Neural cell (in vitro differentiated cells): ENCODE measurements at regions not wholly inside any gene's neighbourhood (a gene's known extent, or its start where the extent isn't known, plus 50 kb on each side); places are given as distances from the start of the nearest gene placed in this dataset.

Experiments
- H2AFZ ChIP-seq: fragments of 200-600, 300-800 bp; sonication (generic), shearing (Covaris generic); 2 replicates; pipeline ENCODE4 v1.6.0; 2014; ENCODE audit warnings: low read depth, mild to moderate bottlenecking, antibody characterized with exemption, low read length, moderate library complexity
- H3F3A ChIP-seq: fragments of 200-600 bp; shearing (Covaris generic); 2 replicates; pipeline ENCODE4 v1.6.1; 2016; ENCODE audit warnings: mild to moderate bottlenecking, moderate library complexity, mixed read lengths, antibody characterized with exemption, low read length; ENCODE audit not compliant: insufficient read depth, poor library complexity, severe bottlenecking
- H3K27ac ChIP-seq: fragments of 200-600, 300-800 bp; sonication (generic), shearing (Covaris generic); 2 replicates; pipeline ENCODE4 v1.5.1; 2014; ENCODE audit warnings: mild to moderate bottlenecking, low read length, moderate library complexity
- H3K27me3 ChIP-seq: fragments of 300-800, 200-600 bp; sonication (generic), shearing (Covaris generic); 2 replicates; pipeline ENCODE4 v1.6.0; 2014; ENCODE audit warnings: mild to moderate bottlenecking, low read depth, low read length, moderate library complexity; ENCODE audit not compliant: insufficient read depth
- H3K36me3 ChIP-seq: fragments of 300-800, 200-600 bp; sonication (generic), shearing (Covaris generic); 2 replicates; pipeline ENCODE4 v1.5.1; 2014; ENCODE audit warnings: mild to moderate bottlenecking, antibody characterized with exemption, low read length, moderate library complexity; ENCODE audit not compliant: insufficient read depth
- H3K4me2 ChIP-seq: fragments of 300-800, 200-600 bp; sonication (generic), shearing (Covaris generic); 2 replicates; pipeline ENCODE4 v1.6.0; 2014; ENCODE audit warnings: mild to moderate bottlenecking, low read length
- H3K4me3 ChIP-seq: fragments of 300-800, 200-600 bp; sonication (generic), shearing (Covaris generic); 2 replicates; pipeline ENCODE4 v1.5.1; 2014; ENCODE audit warnings: mild to moderate bottlenecking, low read length, moderate library complexity
- H3K79me2 ChIP-seq: fragments of 200-600 bp; shearing (Covaris generic); replicated peaks from 2 replicates; pipeline ENCODE4 v1.6.0; 2014; ENCODE audit warnings: mild to moderate bottlenecking, low read length, moderate library complexity; ENCODE audit not compliant: insufficient read depth
- H3K9ac ChIP-seq: fragments of 300-800, 200-600 bp; sonication (generic), shearing (Covaris generic); 2 replicates; pipeline ENCODE4 v1.6.1; 2016; ENCODE audit warnings: mild to moderate bottlenecking, low read length, mixed read lengths
- H3K9me2 ChIP-seq: fragments of 200-600 bp; shearing (Covaris generic); 2 replicates; pipeline ENCODE4 v1.6.1; 2016; ENCODE audit warnings: mild to moderate bottlenecking, low read length, mixed read lengths; ENCODE audit not compliant: insufficient read depth
- H3K9me3 ChIP-seq: fragments of 200-600, 300-800 bp; sonication (generic), shearing (Covaris generic); 2 replicates; pipeline ENCODE4 v1.6.1; 2016; ENCODE audit warnings: mild to moderate bottlenecking, mixed run types, low read length, moderate library complexity, mixed read lengths
- H4K20me1 ChIP-seq: fragments of 200-600 bp; shearing (Covaris generic); 2 replicates; pipeline ENCODE4 v1.6.1; 2016; ENCODE audit warnings: mild to moderate bottlenecking, mixed run types; ENCODE audit not compliant: insufficient read depth
- CTCF ChIP-seq: fragments of 450-650 bp; IDR thresholded peaks from 2 replicates; pipeline ENCODE4 v1.5.1; 2014; ENCODE audit warnings: antibody characterized with exemption, mild to moderate bottlenecking, moderate library complexity; ENCODE audit not compliant: poor library complexity, severe bottlenecking
- EP300 ChIP-seq: fragments of 450-650 bp; conservative IDR thresholded peaks from 2 replicates; pipeline ENCODE4 v1.6.1; 2014; ENCODE audit warnings: antibody characterized with exemption, mild to moderate bottlenecking, moderate library complexity; ENCODE audit not compliant: poor library complexity, severe bottlenecking
- EZH2 ChIP-seq: fragments of 200-600, 300-800 bp; shearing (Covaris generic), sonication (generic); IDR thresholded peaks from 2 replicates; pipeline ENCODE4 v1.6.1; 2014; ENCODE audit warnings: antibody characterized with exemption, low read length, borderline replicate concordance, mild to moderate bottlenecking; ENCODE audit not compliant: insufficient read depth, poor library complexity, severe bottlenecking
- MXI1 ChIP-seq: fragments of 450-650 bp; conservative IDR thresholded peaks from 2 replicates; pipeline ENCODE4 v1.6.1; 2014; ENCODE audit warnings: antibody characterized with exemption, mild to moderate bottlenecking; ENCODE audit not compliant: poor library complexity, severe bottlenecking
- POLR2AphosphoS5 ChIP-seq: IDR thresholded peaks from 2 replicates; pipeline ENCODE4 v1.6.1; 2012
- RAD21 ChIP-seq: fragments of 450-650 bp; conservative IDR thresholded peaks from 2 replicates; pipeline ENCODE4 v1.6.1; 2014; ENCODE audit warnings: antibody characterized with exemption, mild to moderate bottlenecking, moderate library complexity
- REST ChIP-seq: IDR thresholded peaks from 2 replicates; pipeline ENCODE4 v1.6.1; 2012; ENCODE audit warnings: borderline replicate concordance
- SMC3 ChIP-seq: fragments of 450-650 bp; conservative IDR thresholded peaks from 2 replicates; pipeline ENCODE4 v1.6.1; 2014; ENCODE audit warnings: antibody characterized with exemption, mild to moderate bottlenecking, moderate library complexity; ENCODE audit not compliant: poor library complexity
- TAF1 ChIP-seq: IDR thresholded peaks from 2 replicates; pipeline ENCODE4 v1.6.1; 2012; ENCODE audit warnings: low read depth

GRCh38 chr5:61649231-61649630, 317.2 kb downstream of the ZSWIM6 start:
- H3K79me2 ChIP-seq, result no peaks in the 10 kb centered on the region
- H3K9me3 ChIP-seq, result no peaks in the 10 kb centered on the region
- no peak overlapping the region for H2AFZ ChIP-seq
- no peaks in the 10 kb centered on the region for H3K9me2 ChIP-seq
- no peak for TF ChIP-seq EZH2
- peak; percentile 33 for TF ChIP-seq CTCF
- TF ChIP-seq REST, result no peak
- peak; percentile 25 for TF ChIP-seq SMC3
- TF ChIP-seq TAF1, result no peak
- TF ChIP-seq POLR2AphosphoS5, result no peak
- TF ChIP-seq RAD21, result peak; percentile 40
- TF ChIP-seq EP300, result no peak
- H3K4me2 ChIP-seq, result no peak overlapping the region
- H3K36me3 ChIP-seq, result no peaks in the 10 kb centered on the region
- no peak overlapping the region for H3K9ac ChIP-seq
- H3K27me3 ChIP-seq, result no peaks in the 10 kb centered on the region
- no peaks in the 10 kb centered on the region for H3F3A ChIP-seq
- H4K20me1 ChIP-seq, result no peaks in the 10 kb centered on the region
- H3K4me3 ChIP-seq, result no peak overlapping the region
- no peak overlapping the region for H3K27ac ChIP-seq

GRCh38 chr5:61649971-61650370, 317.9 kb downstream of the ZSWIM6 start:
- Histone ChIP-seq H3K79me2 (no peaks in the 10 kb centered on the region), H3K9me2 (no peaks in the 10 kb centered on the region), H4K20me1 (no peaks in the 10 kb centered on the region), H3K4me2 (no peak overlapping the region), H3K4me3 (no peak overlapping the region), H2AFZ (no peak overlapping the region), H3K27me3 (no peaks in the 10 kb centered on the region), H3K9ac (no peak overlapping the region), H3K36me3 (no peaks in the 10 kb centered on the region), H3F3A (no peaks in the 10 kb centered on the region), H3K27ac (no peak overlapping the region), H3K9me3 (no peaks in the 10 kb centered on the region)
- TF ChIP-seq EZH2, result no peak
- no peak for TF ChIP-seq MXI1
- TF ChIP-seq EP300, result no peak
- TF ChIP-seq CTCF, result no peak
- no peak for TF ChIP-seq TAF1
- TF ChIP-seq SMC3, result no peak
- no peak for TF ChIP-seq REST
- TF ChIP-seq RAD21, result no peak
- no peak for TF ChIP-seq POLR2AphosphoS5
